ENCODE measurements at regions not wholly inside any gene's neighbourhood (a gene's known extent, or its start where the extent isn't known, plus 50 kb on each side); places are given as distances from the start of the nearest gene placed in this dataset.

- peak; percentile 77 for TF ChIP-seq CTCF (IDR thresholded peaks at IDR 0.05; ENCODE audit: control insufficient read depth, extremely low read depth, insufficient read depth)
- no peak overlapping the region for H3K4me3 ChIP-seq (ENCODE audit: low read depth, low read length)
- DNase-seq (ENCODE audit: low read depth), result no peak
Measured at GRCh38 chr6:137944793-137945498, 77.9 kb downstream of the TNFAIP3 start.

DNA sequence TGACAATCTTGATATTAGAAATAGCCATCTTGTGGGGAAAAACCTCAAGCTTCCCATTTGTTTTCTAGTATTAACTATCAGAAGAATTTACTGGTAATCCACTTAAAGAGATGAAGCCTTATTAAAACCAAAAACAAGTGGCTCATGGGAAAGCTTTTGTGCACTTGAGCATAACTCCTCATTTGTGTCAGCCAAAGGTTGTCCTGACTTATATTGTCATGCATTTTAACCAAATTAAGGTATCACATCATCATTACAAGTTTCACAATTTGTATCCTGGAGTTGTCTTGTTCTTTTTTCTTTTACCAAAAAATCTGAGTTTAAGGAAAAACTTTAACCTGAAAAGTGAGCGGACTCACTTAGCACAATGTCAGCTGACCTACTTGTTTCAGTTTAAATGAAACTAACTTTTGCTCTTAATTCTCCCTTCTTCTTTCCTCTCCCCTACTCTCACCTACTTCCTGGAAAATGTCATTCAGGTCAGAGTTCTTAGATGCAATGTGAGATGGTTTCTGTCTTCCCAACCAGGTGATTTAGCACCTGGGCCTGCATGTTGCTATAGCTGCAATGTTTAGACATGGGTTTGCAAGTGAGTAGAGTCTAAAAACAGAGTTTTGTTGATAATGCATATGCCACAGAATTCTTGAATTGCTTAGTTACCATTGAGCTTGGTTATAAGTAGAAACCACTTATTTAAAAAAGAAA is 82.8 kb downstream of the TNFAIP3 start:
- H3K4me3 ChIP-seq (ENCODE audit: low read depth, low read length), result no peak overlapping the region
- no peak for DNase-seq (ENCODE audit: low read depth)
- no peak for TF ChIP-seq CTCF (IDR thresholded peaks at IDR 0.05; ENCODE audit: control insufficient read depth, extremely low read depth, insufficient read depth)

GRCh38 chr6:137950581-137950980 is 83.5 kb downstream of the TNFAIP3 start:
- H3K4me3 ChIP-seq (ENCODE audit: low read depth, low read length), result no peak overlapping the region
- no peak for TF ChIP-seq CTCF (IDR thresholded peaks at IDR 0.05; ENCODE audit: control insufficient read depth, extremely low read depth, insufficient read depth)
- no peak for DNase-seq (ENCODE audit: low read depth)

- H3K4me3 ChIP-seq (ENCODE audit: low read depth, low read length), result no peak overlapping the region
- no peak for DNase-seq (ENCODE audit: low read depth)
- TF ChIP-seq CTCF (IDR thresholded peaks at IDR 0.05; ENCODE audit: control insufficient read depth, extremely low read depth, insufficient read depth), result no peak
Measured at GRCh38 chr6:137951064-137951597, 84.1 kb downstream of the TNFAIP3 start.

DNA sequence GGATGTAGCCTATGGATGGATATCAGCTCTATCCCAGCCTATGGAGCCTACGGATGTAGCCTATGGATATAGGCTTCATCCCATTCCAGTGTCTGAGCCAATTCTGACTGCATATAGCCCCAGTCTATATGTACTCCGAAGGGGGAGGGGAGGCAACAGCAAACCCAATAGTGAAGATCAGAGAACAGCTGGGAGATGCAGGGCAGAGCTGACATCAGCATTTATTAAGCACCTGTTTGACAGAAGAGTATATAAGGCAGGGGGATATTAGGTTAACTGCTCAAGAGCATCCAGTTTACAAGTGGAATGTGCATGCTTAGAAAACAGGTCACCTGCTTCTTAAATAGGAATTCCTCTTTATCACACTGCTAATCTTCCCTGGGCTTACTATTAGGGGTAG is 85.2 kb downstream of the TNFAIP3 start:
- no peak for TF ChIP-seq CTCF (IDR thresholded peaks at IDR 0.05; ENCODE audit: control insufficient read depth, extremely low read depth, insufficient read depth)
- no peak overlapping the region for H3K4me3 ChIP-seq (ENCODE audit: low read depth, low read length)
- DNase-seq (ENCODE audit: low read depth), result no peak

DNA sequence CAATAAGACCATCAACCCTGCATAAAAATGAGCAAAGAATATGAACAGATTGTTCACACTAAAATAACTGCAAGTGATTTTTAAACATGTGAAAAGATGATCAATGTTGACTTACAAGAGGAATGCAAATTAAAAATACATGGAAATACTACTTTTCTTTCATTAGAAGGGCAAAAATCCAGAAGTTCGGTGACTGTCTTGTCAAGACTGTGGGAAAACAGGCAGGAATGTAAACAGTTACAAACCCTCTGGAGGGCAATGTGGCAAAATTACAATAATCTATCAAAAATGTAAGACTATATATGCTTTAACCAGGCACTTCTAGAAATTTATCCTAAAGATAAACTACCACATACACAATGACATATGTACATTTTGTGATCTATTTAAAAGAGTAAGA is 86.7 kb downstream of the TNFAIP3 start:
- no peak for TF ChIP-seq CTCF (IDR thresholded peaks at IDR 0.05; ENCODE audit: control insufficient read depth, extremely low read depth, insufficient read depth)
- H3K4me3 ChIP-seq (ENCODE audit: low read depth, low read length), result no peak overlapping the region
- no peak for DNase-seq (ENCODE audit: low read depth)

Measured in LNCaP clone FGC (cell line).